NCI-H345 (cell line): ENCODE measurements at regions not wholly inside any gene's neighbourhood (a gene's known extent, or its start where the extent isn't known, plus 50 kb on each side); places are given as distances from the start of the nearest gene placed in this dataset.
"Not testable (repeated sequence)": the region's sequence is repeated elsewhere in the genome, so short reads cannot be mapped to it uniquely, and the experiment has no call there.

Experiments used
- DNase-seq: peaks from one replicate; lab custom pipeline; 2025; lab: John Stamatoyannopoulos, UW

DNA sequence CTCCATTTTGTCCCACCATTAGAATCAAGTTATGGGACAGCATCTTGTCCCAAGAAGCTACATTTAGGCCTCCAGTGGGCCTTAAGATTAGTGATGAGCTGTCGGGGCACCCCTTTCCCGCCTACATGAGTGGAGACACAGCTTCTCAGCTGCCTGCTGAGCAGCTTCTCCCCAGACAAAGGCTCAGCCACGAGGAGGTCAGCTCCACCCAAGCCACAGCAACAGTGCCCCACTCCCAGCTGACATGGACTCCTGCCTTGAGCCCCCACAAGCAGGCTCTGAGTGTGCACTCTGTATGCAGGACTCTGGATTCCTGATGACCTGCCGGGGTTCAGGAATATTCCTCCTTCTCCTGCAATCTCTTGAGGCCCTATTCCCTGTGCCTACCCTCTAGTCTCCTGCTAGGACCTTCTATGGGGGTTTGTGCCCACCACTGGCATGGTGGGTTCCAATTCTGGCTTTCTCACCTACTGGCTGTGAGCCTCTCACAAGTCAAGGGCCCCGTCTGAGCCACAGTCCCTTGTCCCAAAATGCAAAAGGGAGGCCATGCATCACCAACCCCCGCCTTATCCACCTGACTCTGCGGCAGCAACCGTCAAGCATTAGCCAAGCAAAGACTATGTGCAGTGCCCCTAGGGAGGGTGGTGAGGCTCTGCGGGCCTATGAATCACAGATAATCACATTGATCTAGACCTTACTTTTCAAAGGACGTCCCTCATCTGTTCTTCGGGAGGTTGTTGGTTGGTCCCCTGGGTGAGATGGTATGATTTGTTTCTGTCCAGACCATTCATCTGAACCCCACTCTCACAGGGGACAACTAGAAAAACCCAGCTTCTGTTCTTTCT is 269.1 kb downstream of the MED10 start:
- DNase-seq = no peak

DNA sequence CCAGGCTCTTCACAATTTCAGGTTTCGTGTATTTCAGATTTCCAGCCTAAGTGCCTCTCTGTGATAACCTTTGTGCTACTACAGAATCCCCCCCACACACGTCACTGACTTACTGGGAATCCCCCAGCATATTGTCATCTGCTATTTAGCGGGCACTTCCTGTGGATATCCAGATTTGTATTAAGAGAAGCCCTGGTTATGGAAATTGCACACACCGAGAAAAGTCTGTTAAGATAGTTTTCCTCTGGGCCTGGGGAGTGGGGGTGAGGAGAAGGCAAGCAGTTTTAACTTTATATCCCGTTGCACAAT is 269.9 kb downstream of the MED10 start:
- DNase-seq = no peak

DNA sequence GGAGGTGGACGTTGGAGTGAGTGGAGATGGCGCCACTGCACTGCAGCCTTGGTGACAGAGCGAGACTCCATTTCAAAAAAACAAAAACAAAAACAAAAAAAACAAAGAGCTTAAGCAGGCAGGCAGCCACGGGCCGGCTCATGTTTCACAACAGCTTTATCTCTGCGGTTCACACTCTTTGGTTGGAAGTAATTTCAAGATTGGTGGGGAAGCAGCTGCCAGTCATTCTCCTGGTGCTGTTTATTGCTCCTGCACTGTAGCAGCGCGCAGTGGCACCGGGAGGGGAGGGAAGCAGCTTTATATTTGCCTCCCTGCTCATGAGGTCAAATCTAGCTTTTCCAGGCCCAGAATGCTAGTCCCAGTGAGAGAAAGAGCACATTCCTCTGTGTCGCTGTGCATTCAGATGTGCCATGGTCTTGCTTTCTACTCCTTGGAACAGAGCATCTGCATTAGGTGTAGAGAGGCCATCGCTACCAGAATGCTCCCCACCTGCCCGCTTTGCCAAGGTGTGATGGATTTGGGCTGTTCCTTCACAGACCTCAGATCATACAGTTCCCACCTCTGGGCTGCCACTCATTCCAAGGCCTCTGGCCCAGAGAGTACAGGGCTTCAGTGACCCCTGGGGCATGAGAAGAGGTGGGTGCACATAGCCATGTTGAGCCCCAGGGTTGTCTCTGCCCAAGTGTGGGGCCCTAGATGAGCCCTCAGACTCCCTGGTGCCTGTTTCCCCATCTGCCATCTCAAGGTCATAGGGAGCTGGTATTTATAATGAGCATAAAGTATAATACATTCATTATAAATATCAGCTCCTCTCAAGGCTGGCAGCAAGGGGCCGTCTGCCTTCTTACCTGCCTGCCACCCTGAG is 270.4 kb downstream of the MED10 start:
- no peak for DNase-seq

DNA sequence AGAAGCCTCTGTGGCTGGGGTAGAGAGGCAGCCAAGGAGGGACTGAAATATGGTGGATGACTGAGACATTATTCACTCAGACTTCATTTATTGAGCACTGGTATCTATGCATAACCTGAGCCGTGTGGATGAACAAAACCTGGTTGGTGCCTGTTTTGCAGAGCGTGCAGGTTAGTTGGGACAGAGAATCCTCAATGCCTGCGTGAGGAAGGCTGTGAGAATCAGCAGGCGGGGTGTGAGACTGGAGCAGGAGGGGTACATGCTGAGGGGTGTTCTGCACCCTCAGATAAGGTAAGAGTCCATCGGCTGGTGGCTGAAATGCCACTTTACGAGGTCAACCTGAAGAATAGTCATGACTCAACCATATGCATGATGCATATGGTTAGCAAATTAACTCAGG is 271.6 kb downstream of the MED10 start:
- DNase-seq = no peak

DNA sequence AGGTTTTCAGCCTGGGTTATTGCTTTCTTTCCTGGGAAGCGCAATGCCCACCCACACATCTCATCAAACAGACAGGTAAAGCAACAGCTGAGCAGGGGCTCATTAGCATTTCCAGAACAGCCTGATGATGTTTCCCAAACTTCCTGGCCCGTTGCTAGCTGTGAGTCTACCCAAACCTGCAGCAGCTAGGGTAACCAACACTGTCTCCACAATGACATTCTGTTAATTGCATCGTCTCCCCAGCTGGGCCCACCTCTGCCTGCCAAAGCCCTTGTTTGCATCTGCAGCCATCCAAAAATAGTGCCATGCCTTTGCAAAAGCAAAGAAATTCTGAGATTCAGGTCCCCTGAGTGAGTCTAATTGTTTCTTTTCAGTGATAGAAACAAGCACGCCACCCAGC is 273.0 kb downstream of the MED10 start:
- no peak for DNase-seq

DNA sequence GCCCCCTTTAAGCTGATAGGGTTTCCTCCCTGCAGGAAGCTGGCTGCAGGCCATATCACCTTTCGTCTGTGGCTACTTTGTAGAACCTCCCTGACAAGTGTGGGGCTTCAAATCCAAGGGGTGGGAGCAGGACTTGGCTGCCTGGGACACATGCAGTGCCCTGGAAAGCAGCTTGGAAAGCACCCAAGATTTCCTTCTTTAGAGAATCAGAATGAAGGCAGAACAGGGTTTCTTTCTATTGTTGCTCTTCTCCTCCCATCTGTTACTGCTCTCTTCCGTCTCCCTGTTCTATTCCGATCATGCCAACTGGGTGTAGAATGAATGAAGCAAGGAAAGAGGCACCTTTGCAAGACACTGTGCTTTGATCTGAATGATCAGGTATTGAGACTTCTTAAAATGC is 282.2 kb downstream of the MED10 start:
- peak; percentile 13 for DNase-seq

DNA sequence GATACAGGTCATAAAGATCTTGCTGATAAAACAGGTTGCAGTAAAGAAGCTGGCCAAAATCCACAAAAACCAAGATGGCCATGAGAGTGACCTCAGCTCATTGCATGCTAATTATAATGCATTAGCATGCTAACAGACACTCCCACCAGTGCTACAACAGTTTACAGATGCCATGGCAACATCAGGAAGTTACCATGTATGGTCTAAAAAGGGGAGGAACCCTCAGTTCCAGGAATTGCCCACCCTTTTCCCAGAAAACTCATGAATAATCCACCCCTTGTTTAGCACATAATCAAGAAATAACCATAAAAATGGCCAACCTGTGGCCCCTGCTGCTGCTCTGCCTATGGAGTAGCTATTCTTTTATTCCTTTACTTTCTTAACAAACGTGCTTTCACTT is 284.2 kb downstream of the MED10 start:
- not testable (repeated sequence) for DNase-seq

DNA sequence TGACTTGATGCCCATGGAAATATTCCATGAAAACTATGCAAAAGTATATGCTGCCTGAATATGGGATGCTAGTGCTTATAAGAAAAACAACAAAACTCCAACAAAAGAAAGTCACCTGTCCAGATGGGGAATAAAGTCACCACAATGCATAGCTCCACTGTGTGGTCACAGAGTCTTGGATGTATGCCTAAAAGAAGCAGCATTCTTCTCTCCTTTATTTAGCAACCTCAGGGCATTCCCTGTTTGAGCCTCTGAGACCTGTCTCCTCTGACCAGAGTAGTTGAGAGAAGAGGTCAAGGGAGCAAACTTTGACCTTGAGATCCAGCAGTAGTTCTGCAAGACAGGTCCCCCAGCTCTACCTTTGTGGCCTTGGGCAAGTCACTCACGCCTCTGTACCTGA is 287.5 kb downstream of the MED10 start:
- no peak for DNase-seq

DNA sequence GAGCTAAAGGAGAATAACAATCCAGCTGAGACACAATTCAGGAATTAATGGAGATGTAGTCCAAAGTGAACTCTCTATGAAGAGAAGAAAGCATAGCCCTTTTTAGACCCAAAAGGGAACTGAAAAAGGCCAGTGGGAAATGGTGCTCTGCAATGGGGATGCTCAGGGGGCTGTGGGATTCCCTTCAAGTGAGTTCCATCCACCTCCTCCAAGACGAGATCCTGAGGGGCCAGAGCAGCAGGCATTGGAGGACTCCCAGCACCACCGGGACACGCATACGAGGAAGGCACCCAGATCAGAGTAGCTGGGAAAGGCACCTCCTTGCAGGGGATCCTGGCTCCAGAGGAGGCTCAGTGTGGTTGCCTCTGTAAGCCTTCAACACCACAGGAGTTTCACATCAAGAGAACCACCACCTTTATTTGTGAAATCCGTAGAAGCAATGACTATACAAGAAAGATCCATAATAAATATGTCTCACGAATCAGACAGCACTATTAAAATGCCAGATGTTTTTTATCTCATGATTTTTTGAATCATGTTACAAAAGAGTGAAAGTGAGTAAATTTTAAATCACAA is 288.2 kb downstream of the MED10 start:
- no peak for DNase-seq

DNA sequence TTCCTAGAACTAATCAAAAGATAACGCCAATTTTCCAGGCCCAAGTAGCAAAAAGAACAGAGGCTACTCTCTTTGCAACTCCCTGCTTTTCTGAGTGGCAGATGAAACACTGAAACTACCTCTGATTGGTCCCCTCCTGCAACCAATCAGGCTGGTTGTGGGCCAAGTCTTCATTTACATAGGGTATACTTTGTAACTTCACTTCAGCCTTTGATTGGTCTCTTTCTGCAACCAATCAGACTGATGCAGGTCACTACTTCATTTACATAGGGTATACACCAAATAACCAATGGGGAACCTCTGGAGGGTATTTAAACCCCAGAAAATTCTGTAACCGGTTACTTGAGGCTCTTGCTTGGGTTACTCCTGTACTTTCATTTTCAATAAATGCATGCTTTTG is 289.6 kb downstream of the MED10 start:
- DNase-seq = no peak

DNA sequence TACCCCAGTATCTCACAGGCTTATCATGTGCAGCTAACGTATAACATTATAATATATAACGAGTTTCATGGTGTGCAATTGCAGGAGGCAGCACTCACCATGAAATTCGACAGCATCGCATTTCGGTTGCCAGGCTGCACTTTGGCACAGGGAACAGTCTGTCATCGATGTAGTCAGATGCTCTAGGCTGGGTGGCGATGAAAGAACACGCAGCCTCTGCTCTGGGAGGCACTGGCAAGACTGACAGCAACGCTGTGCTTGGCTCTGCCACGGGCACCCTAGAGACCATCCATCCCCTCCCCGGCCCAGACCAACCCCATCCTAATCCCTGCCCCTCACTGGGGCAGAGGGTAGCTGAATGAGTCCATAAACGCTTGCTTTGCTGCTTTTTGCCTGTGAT is 290.8 kb downstream of the MED10 start:
- no peak for DNase-seq

DNA sequence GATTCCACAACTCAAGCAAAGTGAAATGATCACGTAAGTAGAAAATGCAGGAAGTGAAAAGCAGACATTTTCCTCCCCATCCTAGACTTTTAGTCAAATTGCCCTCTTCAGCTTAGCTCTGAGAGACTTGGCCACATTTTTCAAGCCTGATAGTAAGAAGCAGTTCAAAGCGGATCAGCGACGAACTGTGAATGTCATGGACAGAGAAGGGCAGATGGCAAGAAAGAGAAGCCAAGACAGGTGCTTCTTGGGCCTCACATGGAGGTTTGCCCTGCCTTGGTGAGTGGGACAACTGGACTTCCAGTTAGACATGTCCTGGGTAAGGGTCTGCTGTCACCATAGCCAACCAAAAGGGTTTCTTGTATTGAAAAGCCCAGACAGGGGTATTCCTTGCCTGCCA is 291.5 kb downstream of the MED10 start:
- DNase-seq = no peak

DNA sequence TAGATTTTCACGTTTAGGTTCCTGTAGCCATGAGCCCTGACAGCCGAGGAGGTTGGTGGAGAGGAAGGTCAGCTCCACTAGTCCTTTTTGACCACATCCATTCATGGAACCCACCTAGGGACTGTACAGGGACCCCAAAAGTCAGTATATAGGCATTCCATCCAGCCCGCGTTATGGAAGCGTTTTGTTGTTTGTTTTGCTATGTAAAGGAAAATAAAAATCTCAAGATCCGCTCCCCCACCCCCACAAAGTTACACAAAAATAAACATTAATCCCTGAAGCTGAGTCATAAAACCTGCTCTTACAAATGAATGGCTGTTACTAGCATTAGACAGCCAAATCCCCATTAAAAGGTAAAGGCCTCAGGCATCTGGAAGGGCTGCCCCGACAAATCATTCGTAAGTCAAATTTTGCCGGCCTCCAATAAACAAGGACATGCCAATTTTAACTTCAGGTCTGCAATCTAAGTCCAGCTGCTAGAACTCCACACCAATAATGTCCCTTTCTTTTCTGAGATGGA is 292.9 kb downstream of the MED10 start:
- DNase-seq = no peak

DNA sequence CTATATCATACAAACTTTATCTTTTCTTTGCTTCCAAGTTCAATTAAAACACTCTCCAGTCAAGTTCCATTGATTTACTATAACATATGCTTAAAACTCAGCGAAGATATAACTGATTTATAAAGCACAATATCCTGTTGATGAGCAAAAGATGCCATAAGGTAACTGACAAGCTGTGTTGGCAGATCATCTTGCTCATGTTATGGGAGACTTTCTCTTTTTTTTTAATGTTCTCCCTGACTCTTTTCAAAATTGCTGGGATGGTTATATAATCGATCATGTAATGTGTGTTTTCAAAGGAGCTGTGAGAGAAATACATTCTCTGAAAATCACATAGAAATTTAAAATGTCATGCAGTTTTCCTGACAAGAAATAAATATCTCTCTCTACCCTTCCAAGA is 293.5 kb downstream of the MED10 start:
- DNase-seq = no peak

DNA sequence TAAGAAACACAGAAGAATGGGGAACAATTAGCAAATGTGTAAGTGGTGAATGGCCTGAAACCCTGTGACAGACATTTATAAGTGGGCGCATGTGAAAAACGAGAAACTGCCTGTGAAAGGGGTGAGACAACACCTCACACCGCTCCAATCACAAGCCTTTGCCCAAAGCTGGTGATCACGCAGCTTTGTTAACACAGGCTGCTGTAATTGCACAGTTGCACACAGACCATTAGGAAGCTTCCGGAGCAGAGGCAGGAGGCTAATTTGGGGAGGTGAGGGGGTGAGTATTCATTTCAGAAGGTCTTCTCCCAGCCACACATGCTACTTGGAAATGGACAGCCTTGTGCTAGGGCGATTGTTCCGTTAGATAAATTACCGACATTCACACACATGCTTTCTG is 294.0 kb downstream of the MED10 start:
- DNase-seq = no peak

DNA sequence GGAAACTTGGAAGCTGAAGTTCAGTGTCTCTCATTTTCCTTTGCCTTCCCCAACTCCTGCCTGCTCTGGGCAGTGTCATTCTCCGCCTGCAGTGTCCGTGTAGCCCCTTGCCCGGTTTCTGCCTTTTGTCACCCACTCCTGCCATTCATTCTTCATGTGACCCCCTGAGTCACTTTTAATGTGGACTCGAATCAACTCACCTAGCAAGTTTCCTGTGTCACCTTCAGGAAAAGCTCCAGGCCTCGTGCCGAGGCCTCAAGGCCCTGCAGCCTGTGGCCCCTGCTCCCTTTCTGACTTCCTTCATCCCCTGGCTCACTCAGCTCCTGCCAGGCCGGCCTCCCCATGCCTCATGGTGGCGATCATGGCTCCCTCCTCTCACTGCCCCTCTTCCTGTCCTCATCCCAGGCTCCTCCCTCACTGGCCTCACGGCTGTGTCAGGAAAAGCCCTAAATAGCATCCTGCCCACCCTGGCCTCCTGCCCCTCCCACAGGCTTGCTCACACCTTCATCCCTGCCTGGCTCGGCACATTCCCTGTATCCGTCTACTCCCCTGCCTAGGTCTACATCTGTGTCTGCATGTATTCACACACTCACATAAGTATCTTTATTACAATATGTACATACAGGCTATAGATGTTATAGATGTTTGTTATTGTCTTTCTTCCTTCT is 294.9 kb downstream of the MED10 start:
- DNase-seq = no peak

DNA sequence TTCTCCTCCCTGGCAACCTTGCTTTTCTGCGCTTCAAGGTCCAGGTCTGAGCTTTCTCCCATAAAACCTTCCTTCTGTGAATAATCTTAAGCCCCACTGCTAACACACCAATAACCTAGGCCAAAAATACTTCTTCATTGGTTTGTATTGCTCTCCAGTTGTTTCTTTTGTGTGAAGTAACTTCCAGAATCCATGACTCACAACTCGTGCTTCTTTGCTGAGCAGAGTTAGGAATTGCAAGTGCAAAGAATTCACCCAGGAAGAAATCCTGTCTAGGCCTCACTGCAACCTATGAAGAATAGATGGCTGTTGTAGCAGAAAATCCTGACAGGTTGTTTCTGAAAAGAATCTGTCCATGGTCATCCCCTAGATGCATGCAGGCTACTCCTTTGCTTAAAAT is 295.7 kb downstream of the MED10 start:
- no peak for DNase-seq

DNA sequence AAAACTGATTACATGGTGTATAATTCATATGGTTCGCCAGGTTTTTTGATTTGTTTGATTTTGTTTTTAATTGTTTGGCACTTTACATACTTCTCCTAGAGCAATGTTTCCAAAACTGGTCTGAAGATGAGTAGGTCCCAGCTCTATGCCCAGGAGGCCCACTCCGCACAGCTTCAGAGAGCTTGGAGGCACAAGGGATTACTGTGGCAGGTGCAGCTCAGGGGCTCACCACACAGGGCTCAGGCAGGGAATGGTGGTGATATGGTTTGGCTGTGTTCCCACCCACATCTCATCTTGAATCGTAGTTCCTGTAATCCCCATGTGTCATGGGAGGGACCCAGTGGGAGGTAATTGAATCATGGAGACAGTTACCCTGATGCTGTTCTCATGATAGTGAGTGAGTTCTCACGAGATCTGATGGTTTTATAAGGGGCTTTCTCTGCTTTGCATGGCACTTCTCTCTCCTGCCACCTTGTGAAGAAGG is 296.6 kb downstream of the MED10 start:
- peak; percentile 50 for DNase-seq

DNA sequence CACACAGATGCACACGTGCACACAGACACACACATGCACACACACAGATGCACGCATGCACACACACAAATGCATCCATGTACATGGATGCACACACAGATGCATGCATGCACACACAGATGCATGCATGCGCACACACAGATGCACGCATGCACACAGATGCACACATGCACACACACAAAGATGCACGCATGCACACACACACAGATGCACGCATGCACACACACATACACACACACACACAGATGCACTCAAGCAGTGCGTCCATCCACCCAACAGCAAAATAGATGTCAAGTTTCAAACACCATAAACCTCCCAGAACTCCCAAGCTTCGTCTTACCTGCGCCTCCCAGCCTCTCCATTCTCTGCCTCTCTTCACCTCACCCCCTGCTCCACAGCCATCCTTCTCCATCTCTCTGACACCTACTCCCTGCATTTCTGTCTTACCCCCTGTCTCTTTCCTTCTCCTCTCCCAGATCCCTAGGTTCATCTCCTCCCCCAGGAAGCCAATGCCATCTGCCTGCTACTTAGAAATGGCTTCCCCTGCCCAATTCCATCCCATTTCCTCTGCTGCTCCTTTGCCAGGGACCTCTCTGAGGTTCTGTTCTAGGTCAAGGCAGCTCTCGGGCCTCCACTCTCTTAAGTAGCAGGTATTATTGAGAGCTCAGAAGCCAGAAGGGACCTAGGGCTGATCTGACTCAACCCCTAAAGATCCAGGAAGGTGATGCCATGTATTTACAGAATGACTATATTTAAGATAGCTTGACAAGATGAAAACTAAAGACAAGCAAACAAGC is 297.2 kb downstream of the MED10 start:
- DNase-seq = no peak

DNA sequence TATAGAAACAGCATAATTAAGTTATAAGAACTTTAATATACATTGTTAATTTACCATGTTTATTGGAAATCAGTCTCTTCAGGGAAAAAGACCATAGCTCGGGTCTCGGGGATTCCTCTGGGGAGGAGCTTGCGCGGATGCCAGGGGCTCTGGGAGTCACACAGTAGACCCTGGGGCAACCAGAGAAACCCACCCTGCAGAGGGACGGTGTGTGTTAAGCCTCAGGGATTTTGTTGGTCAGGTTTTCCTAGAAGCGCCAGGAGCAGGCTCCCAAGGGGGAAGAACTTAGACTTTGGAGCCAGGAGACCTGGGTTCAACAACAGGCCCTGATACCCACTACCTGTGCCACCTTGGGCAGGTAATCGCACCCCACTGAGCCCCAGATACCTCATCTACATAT is 297.9 kb downstream of the MED10 start:
- no peak for DNase-seq

DNA sequence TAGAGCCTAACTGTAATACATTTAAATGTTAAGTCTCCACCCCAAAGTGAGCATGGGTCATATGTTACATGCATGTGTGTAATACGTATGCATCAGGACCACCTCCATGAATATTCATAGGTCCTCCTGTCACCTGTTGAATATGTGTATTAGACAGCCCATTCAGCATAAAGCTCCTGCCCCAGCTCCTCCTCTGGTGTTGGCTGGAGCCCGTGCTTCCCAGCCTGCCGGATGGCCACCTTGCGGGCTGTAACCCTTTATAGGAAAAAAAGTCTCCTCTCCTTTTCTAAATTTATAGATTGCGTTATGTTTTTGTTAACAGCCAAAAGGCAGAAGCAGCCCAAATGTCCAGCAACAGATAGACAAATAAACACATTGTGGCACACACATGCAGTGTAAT is 299.5 kb downstream of the MED10 start:
- no peak for DNase-seq
